HCT116 (cell line): ENCODE measurements at regions not wholly inside any gene's neighbourhood (a gene's known extent, or its start where the extent isn't known, plus 50 kb on each side); places are given as distances from the start of the nearest gene placed in this dataset.

Experiments
- ATAC-seq: fragments of 200-7000 bp; cut with Tn5 transposase; 2 replicates; pipeline ENCODE4 v1.9.1; 2020; ENCODE audit warnings: mild to moderate bottlenecking, moderate library complexity
- BruUV-seq: library from RNA; stranded (reverse); fragments of 400-500 nt; replicated peaks from 2 replicates; lab custom pipeline; 2021; lab: Mats Ljungman, UMichigan
- CTCF ChIA-PET: fragments of 300-600 bp; sonication (Branson Sonifier 250); formaldehyde crosslinking; loops from one replicate; lab custom pipeline; 2021; ENCODE audit warnings: antibody characterized with exemption; lab: Charles Lee
- POLR2A ChIA-PET: fragments of 300-600, 350-600 bp; sonication (Branson Sonifier 250); formaldehyde crosslinking; loops from one replicate; lab custom pipeline; 2021; ENCODE audit warnings: antibody characterized with exemption; lab: Charles Lee
- RAD21 ChIA-PET, 2 experiments: fragments of 300-600 bp; sonication (Branson Sonifier 250); formaldehyde crosslinking; loops; one replicate each; lab custom pipeline; 2023; ENCODE audit warnings: low total read pairs in 2 of 2; ENCODE audit not compliant: uncharacterized antibody in 2 of 2, unreplicated experiment in 2 of 2, low non-redundant PET in 1 of 2; lab: Charles Lee
- DNase-seq: peaks from one replicate; pipeline ENCODE4 v3.0.0-alpha.2; 2010; ENCODE audit warnings: low read depth, low spot score
- H2AFZ ChIP-seq: fragments of 200-600 bp; shearing (Covaris generic), sonication (generic); 2 replicates; pipeline ENCODE4 v1.6.1; 2017; ENCODE audit warnings: low read depth, mixed run types, mixed read lengths, antibody characterized with exemption, low read length; ENCODE audit not compliant: poor library complexity, severe bottlenecking
- H3K27ac ChIP-seq: 2 replicates; pipeline ENCODE4 v1.5.1; 2012; ENCODE audit warnings: low read depth, low read length
- H3K27me3 ChIP-seq: fragments of 200-600 bp; sonication (generic); 2 replicates; pipeline ENCODE4 v1.6.1; 2016; ENCODE audit warnings: mixed run types, low read length, mixed read lengths; ENCODE audit not compliant: insufficient read depth
- H3K36me3 ChIP-seq, 2 experiments: fragments of 200-500 bp in 1 of 2; fragments of 200-600 bp in 1 of 2; sonication (Bioruptor generic) in 1 of 2; sonication (generic) in 1 of 2; 2 replicates each; pipeline versions ENCODE4 v1.5.1 to v1.6.1; 2014 to 2016; ENCODE audit warnings: low read length in 2 of 2, inconsistent platforms in 1 of 2, mixed read lengths in 1 of 2, mixed run types in 1 of 2; ENCODE audit not compliant: insufficient read depth in 2 of 2, control insufficient read depth in 1 of 2
- H3K4me1 ChIP-seq, 2 experiments: fragments of 200-600 bp in 1 of 2; sonication (generic) in 1 of 2; 2 replicates each; pipeline versions ENCODE4 v1.5.1 to v1.6.1; 2012 to 2017; ENCODE audit warnings: low read length in 2 of 2, inconsistent platforms in 1 of 2, mild to moderate bottlenecking in 1 of 2, mixed read lengths in 1 of 2, mixed run types in 1 of 2, moderate library complexity in 1 of 2; ENCODE audit not compliant: insufficient read depth in 2 of 2, control insufficient read depth in 1 of 2
- H3K4me2 ChIP-seq: fragments of 200-600 bp; sonication (generic); 2 replicates; pipeline ENCODE4 v1.6.1; 2017; ENCODE audit warnings: mixed run types, low read length, mixed read lengths
- H3K4me3 ChIP-seq, 2 experiments: fragments of 200-600 bp in 1 of 2; sonication (generic) in 1 of 2; replicated peaks in 1 of 2; 2 replicates each; pipeline ENCODE4 v1.5.1; 2011 to 2016; ENCODE audit warnings: low read length in 2 of 2, control low read depth in 1 of 2, low read depth in 1 of 2, mild to moderate bottlenecking in 1 of 2, mixed read lengths in 1 of 2, mixed run types in 1 of 2
- H3K79me2 ChIP-seq: fragments of 200-600 bp; sonication (generic); 2 replicates; pipeline ENCODE4 v1.6.1; 2017; ENCODE audit warnings: mild to moderate bottlenecking, mixed run types, low read length, moderate library complexity, mixed read lengths; ENCODE audit not compliant: insufficient read depth
- H3K9ac ChIP-seq: fragments of 200-600 bp; sonication (generic); 2 replicates; pipeline ENCODE4 v1.6.1; 2016; ENCODE audit warnings: low read length, mixed read lengths
- H3K9me2 ChIP-seq: fragments of 200-600 bp; sonication (generic), shearing (Covaris generic); 2 replicates; pipeline ENCODE4 v1.6.1; 2017; ENCODE audit warnings: mixed run types, mild to moderate bottlenecking, moderate library complexity; ENCODE audit not compliant: insufficient read depth
- H3K9me3 ChIP-seq, 2 experiments: fragments of 200-500 bp in 1 of 2; fragments of 200-600 bp in 1 of 2; sonication (Bioruptor generic) in 1 of 2; sonication (generic) in 1 of 2; 2 replicates each; pipeline ENCODE4 v1.6.1; 2014 to 2017; ENCODE audit warnings: low read length in 2 of 2, mixed read lengths in 2 of 2, inconsistent platforms in 1 of 2, low read depth in 1 of 2, mild to moderate bottlenecking in 1 of 2, mixed run types in 1 of 2, moderate library complexity in 1 of 2; ENCODE audit not compliant: control insufficient read depth in 1 of 2, insufficient read depth in 1 of 2
- H4K20me1 ChIP-seq: fragments of 200-600 bp; sonication (generic), shearing (Covaris generic); 2 replicates; pipeline ENCODE4 v1.6.1; 2017; ENCODE audit warnings: mixed run types, mild to moderate bottlenecking, moderate library complexity; ENCODE audit not compliant: insufficient read depth
- ATF3 ChIP-seq: IDR thresholded peaks from 2 replicates; pipeline ENCODE4 v1.6.1; 2012
- CEBPB ChIP-seq: IDR thresholded peaks from 2 replicates; pipeline ENCODE4 v1.6.1; 2012; ENCODE audit warnings: low read depth
- CTCF ChIP-seq, 3 experiments: fragments of 200-600 bp in 1 of 3; sonication (generic) in 1 of 3; IDR thresholded peaks in 2 of 3; conservative IDR thresholded peaks in 1 of 3; 2 replicates each; pipeline ENCODE4 v1.5.1; 2012 to 2017; ENCODE audit warnings: low read depth in 2 of 3, low read length in 2 of 3, antibody characterized with exemption in 1 of 3, borderline replicate concordance in 1 of 3, control low read depth in 1 of 3, mild to moderate bottlenecking in 1 of 3, mixed read lengths in 1 of 3, mixed run types in 1 of 3, moderate library complexity in 1 of 3; ENCODE audit not compliant: insufficient read depth in 1 of 3
- ELF1 ChIP-seq: IDR thresholded peaks from 2 replicates; pipeline ENCODE4 v1.6.1; 2012; ENCODE audit warnings: low read depth, borderline replicate concordance
- EZH2 ChIP-seq: fragments of 200-600 bp; sonication (generic); IDR thresholded peaks from 2 replicates; pipeline ENCODE4 v1.6.1; 2017; ENCODE audit warnings: antibody characterized with exemption, mixed run types
- JUND ChIP-seq: IDR thresholded peaks from 2 replicates; pipeline ENCODE4 v1.6.1; 2012
- POLR2A ChIP-seq: IDR thresholded peaks from 2 replicates; pipeline ENCODE4 v1.7.0; 2011; ENCODE audit warnings: borderline replicate concordance; ENCODE audit not compliant: insufficient read depth, insufficient read length; ENCODE audit errors: extremely low read depth
- REST ChIP-seq: IDR thresholded peaks from 2 replicates; pipeline ENCODE4 v1.6.1; 2012; ENCODE audit warnings: low read depth
- SRF ChIP-seq: IDR thresholded peaks from 2 replicates; pipeline ENCODE4 v1.6.1; 2012; ENCODE audit warnings: low read depth
- ZFX ChIP-seq: fragments of 450-650 bp; IDR thresholded peaks from 2 replicates; pipeline ENCODE4 v1.6.1; 2017
- intact Hi-C: fragments of 100-400 bp; cut with micrococcal nuclease; formaldehyde crosslinking; loops from 2 replicates; pipeline ENCODE4 v1.10.0; 2022

- DNase-seq (no peak), ATAC-seq (no peak)
- Histone ChIP-seq H3K36me3 (no peaks in the 10 kb centered on the region), H3K27me3 (no peaks in the 10 kb centered on the region), H4K20me1 (no peaks in the 10 kb centered on the region), H3K9ac (no peak overlapping the region), H3K27ac (no peak overlapping the region), H3K4me2 (no peak overlapping the region), H3K79me2 (no peaks in the 10 kb centered on the region), H2AFZ (peak overlapping the region; percentile 66), H3K9me2 (no peaks in the 10 kb centered on the region), H3K4me3 (no peak overlapping the region), H3K4me1 (peaks cover 0 to 20% of the 10 kb centered on the region in 2 experiments; a peak in 2 of 4 replicates), H3K9me3 (no peaks in the 10 kb centered on the region)
- TF ChIP-seq CEBPB (no peak), EZH2 (no peak), JUND (no peak), POLR2A (no peak), ZFX (no peak), SRF (no peak), ELF1 (no peak), CTCF (IDR thresholded peaks at IDR 0.05 in 2 of 3, conservative IDR thresholded peaks at IDR 0.05 in 1 of 3; ENCODE audit: borderline replicate concordance in 1 of 3, insufficient read depth in 1 of 3, low read depth in 2 of 3, low read length in 2 of 3) (no peak)
- ChIA-PET RAD21 (no interaction called here), POLR2A (no interaction called here), CTCF (no interaction called here)
- intact Hi-C loops = no loop called here
- BruUV-seq = no TSS peak
Observed at GRCh38 chr1:55448261-55448660, 233.1 kb upstream of the USP24 start.

GRCh38 chr1:55447488-55447887 lies 232.3 kb upstream of the USP24 start:
- POLR2A ChIA-PET = no interaction called here
- DNase-seq (no peak), ATAC-seq (no peak)
- H3K9me2 ChIP-seq = no peaks in the 10 kb centered on the region
- no TSS peak for BruUV-seq
- no peak overlapping the region for H3K4me3 ChIP-seq
- no peaks in the 10 kb centered on the region for H3K79me2 ChIP-seq
- H3K4me2 ChIP-seq = no peak overlapping the region
- no peak overlapping the region for H2AFZ ChIP-seq
- H3K9ac ChIP-seq = no peak overlapping the region
- H3K27ac ChIP-seq = no peak overlapping the region
- peaks cover 0 to 24% of the 10 kb centered on the region in 2 experiments; a peak in 2 of 4 replicates for H3K4me1 ChIP-seq
- H3K36me3 ChIP-seq = no peaks in the 10 kb centered on the region
- CTCF ChIA-PET = no interaction called here
- H3K27me3 ChIP-seq = no peaks in the 10 kb centered on the region
- intact Hi-C loops = no loop called here
- TF ChIP-seq ATF3 (no peak), ELF1 (no peak), CTCF (IDR thresholded peaks at IDR 0.05 in 2 of 3, conservative IDR thresholded peaks at IDR 0.05 in 1 of 3; ENCODE audit: borderline replicate concordance in 1 of 3, insufficient read depth in 1 of 3, low read depth in 2 of 3, low read length in 2 of 3) (no peak), REST (0 out of 2 replicates have a peak, but pooled peaks have one; percentile 7)
- no peaks in the 10 kb centered on the region for H3K9me3 ChIP-seq
- no peaks in the 10 kb centered on the region for H4K20me1 ChIP-seq
- RAD21 ChIA-PET = no interaction called here
